Activated CD4-positive, alpha-beta T cell treated with anti-CD3 and anti-CD28 coated beads for 36 hours (primary cell): ENCODE measurements at regions not wholly inside any gene's neighbourhood (a gene's known extent, or its start where the extent isn't known, plus 50 kb on each side); places are given as distances from the start of the nearest gene placed in this dataset.

ENCODE experiments used
- ATAC-seq: fragments of 200-7000 bp; cut with Tn5 transposase; one replicate; pipeline ENCODE4 v1.10.0; 2021; ENCODE audit warnings: mild to moderate bottlenecking, moderate library complexity
- CTCF ChIA-PET: fragments of 350-600 bp; sonication (Branson Sonifier 250); formaldehyde crosslinking; loops from one replicate; lab custom pipeline; 2021; ENCODE audit warnings: antibody characterized with exemption; lab: Charles Lee
- POLR2A ChIA-PET: fragments of 350-600 bp; sonication (Branson Sonifier 250); formaldehyde crosslinking; loops from one replicate; lab custom pipeline; 2021; ENCODE audit warnings: antibody characterized with exemption, inconsistent platforms; lab: Charles Lee
- DNase-seq: peaks from one replicate; pipeline ENCODE4 v3.0.0-alpha.2; 2020
- H3K27ac Mint-ChIP-seq: one replicate; pipeline ENCODE4 v1.8.0; 2021; ENCODE audit warnings: mixed read lengths
- H3K27me3 Mint-ChIP-seq: one replicate; pipeline ENCODE4 v1.8.0; 2021; ENCODE audit warnings: mixed read lengths
- H3K36me3 Mint-ChIP-seq: one replicate; pipeline ENCODE4 v1.8.0; 2021; ENCODE audit warnings: low read depth, mixed read lengths
- H3K4me1 Mint-ChIP-seq: one replicate; pipeline ENCODE4 v1.8.0; 2021; ENCODE audit warnings: mixed read lengths
- H3K4me3 Mint-ChIP-seq: one replicate; pipeline ENCODE4 v1.8.0; 2021; ENCODE audit warnings: mild to moderate bottlenecking, moderate library complexity, mixed read lengths
- H3K9me3 Mint-ChIP-seq: one replicate; pipeline ENCODE4 v1.8.0; 2021; ENCODE audit warnings: low read depth, mixed read lengths
- intact Hi-C, 2 experiments: fragments of 100-400 bp; cut with DNase I in 1 of 2; cut with micrococcal nuclease in 1 of 2; formaldehyde crosslinking; loops; one replicate each; pipeline versions ENCODE4 v1.14.2 to v1.15.1; 2022 to 2024; cut with DNase I, micrococcal nuclease

DNA sequence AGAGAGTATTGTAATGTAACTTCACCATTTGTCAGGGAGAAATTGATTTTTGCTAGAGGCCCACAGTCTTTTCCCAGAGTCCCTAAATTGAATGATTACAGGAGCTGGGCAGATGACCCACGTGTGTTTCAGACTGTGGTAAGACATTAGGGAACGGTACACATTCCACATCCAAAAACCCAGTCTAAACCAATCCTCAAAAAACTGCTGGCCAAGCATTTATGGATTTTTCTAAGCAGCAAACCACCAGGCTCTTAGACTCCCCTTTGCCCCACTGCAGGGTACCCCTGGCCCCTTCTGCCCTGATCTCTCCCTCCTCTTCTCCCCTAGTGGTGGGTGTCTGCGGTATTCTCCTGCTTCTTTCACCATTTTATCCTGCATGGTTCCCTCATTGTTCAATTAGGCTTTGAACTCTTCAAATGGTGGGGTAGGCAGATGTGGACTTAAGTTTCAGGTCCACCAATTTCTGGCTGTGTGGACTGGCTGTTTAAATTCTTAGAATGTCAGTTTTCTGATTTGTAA lies 135.5 kb upstream of the SORCS3 start:
- no peak overlapping the region for H3K27ac Mint-ChIP-seq
- H3K9me3 Mint-ChIP-seq, result no peaks in the 10 kb centered on the region
- H3K4me1 Mint-ChIP-seq, result no peaks in the 10 kb centered on the region
- intact Hi-C loops, result no loop called here
- CTCF ChIA-PET, result no interaction called here
- peaks cover 12% of the 10 kb centered on the region for H3K27me3 Mint-ChIP-seq
- no peak overlapping the region for H3K4me3 Mint-ChIP-seq
- ATAC-seq (no peak), DNase-seq (no peak)
- H3K36me3 Mint-ChIP-seq, result no peaks in the 10 kb centered on the region
- POLR2A ChIA-PET, result no interaction called here

DNA sequence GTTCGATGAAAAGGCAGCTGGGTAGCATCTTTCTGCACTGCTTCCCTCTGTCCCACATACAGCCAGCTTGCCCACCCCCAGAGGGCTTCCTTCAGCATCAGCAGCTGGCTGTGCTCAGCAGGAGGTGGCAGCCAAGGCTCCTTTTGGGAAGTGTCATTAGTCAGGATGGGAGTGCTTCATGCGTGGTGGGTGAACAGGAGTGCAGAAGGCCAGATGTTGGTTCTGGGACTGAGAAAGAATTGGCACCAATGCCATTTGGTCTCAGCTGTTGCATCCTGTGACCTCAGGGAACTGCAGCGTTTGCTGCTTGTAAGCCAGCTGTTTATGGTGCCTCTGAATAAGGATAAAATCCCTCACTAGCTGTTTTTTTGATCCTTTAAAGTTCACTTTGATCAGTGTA lies 131.1 kb upstream of the SORCS3 start:
- H3K36me3 Mint-ChIP-seq, result no peaks in the 10 kb centered on the region

DNA sequence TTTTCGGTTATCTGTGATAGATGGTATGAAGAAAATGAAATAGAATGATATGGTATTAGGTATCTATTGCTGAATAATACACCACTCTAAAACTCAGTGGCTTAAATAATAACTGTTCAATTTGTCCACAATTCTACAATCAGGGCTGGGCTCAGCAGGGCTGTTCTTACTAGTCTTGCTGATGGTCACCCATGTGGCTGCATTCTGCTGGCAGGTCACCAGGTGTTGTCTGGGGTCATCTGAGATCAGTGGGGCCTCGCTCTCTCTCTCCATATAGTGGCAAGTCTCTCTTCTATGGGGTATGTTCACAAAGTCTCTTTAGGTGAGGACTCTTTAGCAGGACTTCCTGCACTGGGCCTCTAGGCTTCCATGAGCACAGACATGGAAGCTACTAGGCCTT lies 130.4 kb upstream of the SORCS3 start:
- DNase-seq (no peak), ATAC-seq (no peak)
- Mint-ChIP-seq H3K27ac (no peak overlapping the region), H3K4me1 (no peaks in the 10 kb centered on the region), H3K4me3 (no peak overlapping the region), H3K9me3 (no peaks in the 10 kb centered on the region), H3K36me3 (no peaks in the 10 kb centered on the region), H3K27me3 (peaks cover 20% of the 10 kb centered on the region)
- POLR2A ChIA-PET, result no interaction called here
- CTCF ChIA-PET, result no interaction called here
- intact Hi-C loops, result no loop called here

More for the DNA sequence above, 131.1 kb upstream of the SORCS3 start:
- ChIA-PET POLR2A (no interaction called here), CTCF (no interaction called here)
- Mint-ChIP-seq H3K27ac (no peak overlapping the region), H3K4me3 (no peak overlapping the region), H3K9me3 (no peaks in the 10 kb centered on the region), H3K27me3 (peaks cover 19% of the 10 kb centered on the region), H3K4me1 (no peaks in the 10 kb centered on the region)
- DNase-seq (no peak), ATAC-seq (no peak)
- intact Hi-C loops, result no loop called here

DNA sequence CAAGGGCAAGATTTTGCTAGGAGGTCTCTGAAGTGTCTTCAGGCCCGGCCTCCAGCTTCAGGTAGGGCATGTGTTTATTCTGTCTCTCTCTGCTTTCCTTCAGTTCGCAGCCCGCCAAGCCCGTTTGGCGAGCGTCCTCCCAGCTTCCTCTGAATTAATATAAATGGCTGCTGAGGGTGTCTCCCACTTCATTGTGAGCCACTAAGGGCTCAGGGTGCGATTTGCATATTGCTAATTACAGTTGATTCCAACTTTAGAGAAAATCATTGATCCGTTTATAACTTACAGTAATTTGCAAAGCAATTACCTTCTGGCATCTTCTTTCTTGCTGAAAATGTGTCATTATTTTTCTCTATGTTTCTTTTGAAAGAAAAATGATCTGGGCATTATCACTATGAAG lies 128.3 kb upstream of the SORCS3 start:
- H3K9me3 Mint-ChIP-seq, result no peaks in the 10 kb centered on the region
- no peak overlapping the region for H3K27ac Mint-ChIP-seq
- H3K27me3 Mint-ChIP-seq, result peaks cover 21% of the 10 kb centered on the region
- intact Hi-C loops, result no loop called here
- H3K4me3 Mint-ChIP-seq, result no peak overlapping the region
- no peaks in the 10 kb centered on the region for H3K36me3 Mint-ChIP-seq
- DNase-seq, result no peak
- no peaks in the 10 kb centered on the region for H3K4me1 Mint-ChIP-seq
- ATAC-seq, result no peak
- ChIA-PET POLR2A (no interaction called here), CTCF (no interaction called here)

DNA sequence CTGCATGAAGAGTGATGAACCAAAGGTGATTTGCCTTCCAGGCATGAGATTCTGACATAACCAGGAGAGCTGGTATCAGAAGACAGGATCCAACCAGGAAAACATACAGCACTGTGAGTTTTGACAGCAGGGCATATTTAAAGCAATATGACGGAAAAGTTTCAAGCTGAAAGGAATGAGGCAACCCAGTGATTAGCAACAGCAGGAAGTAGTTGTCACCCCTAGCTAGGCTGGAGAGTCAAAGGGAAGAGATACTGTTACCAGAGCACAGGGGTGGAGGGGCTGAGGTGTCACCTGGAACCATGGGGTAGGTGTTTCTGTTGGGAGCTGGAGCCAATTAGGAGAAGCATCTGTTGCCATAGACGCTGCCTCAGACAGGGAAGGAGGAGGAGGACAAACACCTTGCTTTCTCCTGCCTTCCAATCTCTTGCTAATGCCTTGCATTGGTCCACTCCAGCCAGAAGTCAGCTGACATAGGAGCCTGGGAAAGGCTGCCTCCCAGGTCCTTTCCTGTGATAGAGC lies 125.4 kb upstream of the SORCS3 start:
- intact Hi-C loops, result no loop called here
- POLR2A ChIA-PET, result no interaction called here
- Mint-ChIP-seq H3K27ac (no peak overlapping the region), H3K4me3 (no peak overlapping the region), H3K4me1 (no peaks in the 10 kb centered on the region), H3K9me3 (no peaks in the 10 kb centered on the region), H3K27me3 (peaks cover 16% of the 10 kb centered on the region), H3K36me3 (no peaks in the 10 kb centered on the region)
- ATAC-seq (no peak), DNase-seq (no peak)
- CTCF ChIA-PET, result no interaction called here

DNA sequence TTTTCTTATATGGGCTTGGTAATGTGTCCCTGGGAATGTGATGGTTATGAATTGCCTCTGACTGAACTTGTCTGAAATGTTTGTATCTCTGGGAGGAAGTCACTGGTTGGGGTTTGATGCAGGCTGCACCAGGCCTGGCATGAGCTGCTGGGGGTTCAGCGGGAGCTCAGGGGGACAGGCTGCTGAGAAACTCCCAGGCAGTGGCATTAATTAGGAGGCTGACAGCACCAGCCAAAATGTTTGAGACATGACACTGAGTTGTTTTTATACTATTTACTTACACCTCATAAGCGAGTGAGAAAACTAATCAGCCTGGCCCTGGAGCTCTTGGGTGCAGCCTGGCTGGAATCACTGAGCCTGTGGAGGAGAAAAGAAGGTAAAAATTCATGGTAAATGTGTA lies 124.1 kb upstream of the SORCS3 start:
- H3K4me3 Mint-ChIP-seq, result no peak overlapping the region
- no peak overlapping the region for H3K27ac Mint-ChIP-seq
- H3K4me1 Mint-ChIP-seq, result no peaks in the 10 kb centered on the region
- H3K36me3 Mint-ChIP-seq, result no peaks in the 10 kb centered on the region
- intact Hi-C loops, result no loop called here
- H3K27me3 Mint-ChIP-seq, result peaks cover 12% of the 10 kb centered on the region
- ChIA-PET POLR2A (no interaction called here), CTCF (interaction anchor here (0.6 kb wide), 1 partner anchor 86 kb away, joined by 6 read pairs; no protein-coding TSS in a partner anchor)
- DNase-seq (no peak), ATAC-seq (no peak)
- no peaks in the 10 kb centered on the region for H3K9me3 Mint-ChIP-seq

DNA sequence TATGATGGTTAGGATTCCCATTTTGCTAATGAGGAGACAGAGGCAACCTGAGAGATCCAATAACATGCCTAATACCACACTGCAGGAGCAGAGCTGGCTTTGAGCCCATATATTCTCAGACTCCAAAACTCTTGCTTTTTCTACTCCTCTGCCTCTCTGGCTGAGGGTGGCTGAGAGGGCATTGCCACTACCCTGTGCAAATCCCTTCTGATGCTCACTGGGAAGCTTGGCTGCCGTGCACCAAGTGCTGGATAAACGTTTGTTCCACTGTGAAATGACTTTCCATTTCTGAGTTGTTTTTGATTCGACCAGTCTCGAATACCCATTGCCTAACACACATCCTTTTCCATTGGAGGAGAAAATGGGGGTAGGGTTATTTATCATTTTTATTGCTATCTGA lies 123.1 kb upstream of the SORCS3 start:
- Mint-ChIP-seq H3K36me3 (no peaks in the 10 kb centered on the region), H3K4me1 (no peaks in the 10 kb centered on the region), H3K27ac (no peak overlapping the region), H3K4me3 (no peak overlapping the region), H3K9me3 (no peaks in the 10 kb centered on the region), H3K27me3 (peaks cover 14% of the 10 kb centered on the region)
- CTCF ChIA-PET, result no interaction called here
- DNase-seq, result no peak
- intact Hi-C loops, result no loop called here
- POLR2A ChIA-PET, result no interaction called here
- ATAC-seq, result no peak

DNA sequence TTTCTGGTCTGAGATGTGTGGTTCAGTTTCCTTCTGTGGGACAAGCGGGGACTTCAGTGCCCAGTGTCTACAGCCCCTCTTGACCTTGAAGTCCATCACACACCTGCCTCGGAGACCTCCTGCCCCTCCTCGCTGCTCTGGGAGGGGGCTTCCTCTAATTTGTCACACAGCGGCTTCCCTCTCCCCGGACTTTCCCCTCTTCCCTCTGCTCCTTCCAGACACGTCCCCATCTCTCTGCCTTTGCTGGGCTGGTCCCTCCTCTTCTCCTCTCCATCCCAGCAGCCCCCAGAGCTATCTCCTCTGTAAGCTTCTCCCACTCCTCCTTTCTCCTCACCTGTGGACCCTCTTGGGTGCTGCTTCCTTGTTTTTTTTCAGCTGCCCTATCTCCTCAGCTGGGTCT lies 122.2 kb upstream of the SORCS3 start:
- intact Hi-C loops, result no loop called here
- no peak overlapping the region for H3K4me3 Mint-ChIP-seq
- no peak overlapping the region for H3K27ac Mint-ChIP-seq
- ChIA-PET POLR2A (no interaction called here), CTCF (interaction anchor here (0.9 kb wide), 1 partner anchor 244 kb away, joined by 3 read pairs; no protein-coding TSS in a partner anchor)
- DNase-seq (no peak), ATAC-seq (no peak)
- peaks cover 13% of the 10 kb centered on the region for H3K27me3 Mint-ChIP-seq
- H3K4me1 Mint-ChIP-seq, result no peaks in the 10 kb centered on the region
- no peaks in the 10 kb centered on the region for H3K9me3 Mint-ChIP-seq
- no peaks in the 10 kb centered on the region for H3K36me3 Mint-ChIP-seq

DNA sequence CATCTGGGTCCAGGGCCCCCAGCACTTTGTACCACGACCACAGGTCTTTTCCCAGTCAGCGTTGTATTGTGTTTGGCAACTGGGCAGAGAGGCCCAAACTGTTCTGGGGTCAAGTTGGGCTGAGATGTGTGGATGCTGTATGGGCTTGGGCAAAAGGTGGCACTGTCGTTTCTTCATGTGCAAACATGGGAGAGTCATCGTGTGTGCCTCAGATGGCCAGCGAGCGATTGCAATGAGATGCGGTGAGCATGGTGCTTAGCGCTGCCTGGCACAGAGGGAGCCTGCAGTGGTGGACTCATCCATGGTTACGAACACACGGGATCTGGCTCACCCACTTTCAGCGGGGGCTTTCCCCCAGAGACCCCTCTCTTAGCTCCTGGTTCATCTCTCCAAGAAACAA lies 120.4 kb upstream of the SORCS3 start:
- DNase-seq, result no peak
- H3K36me3 Mint-ChIP-seq, result no peaks in the 10 kb centered on the region
- no peak for ATAC-seq
- H3K4me1 Mint-ChIP-seq, result no peaks in the 10 kb centered on the region
- no peaks in the 10 kb centered on the region for H3K9me3 Mint-ChIP-seq
- peaks cover 12% of the 10 kb centered on the region for H3K27me3 Mint-ChIP-seq
- ChIA-PET CTCF (no interaction called here), POLR2A (no interaction called here)
- no peak overlapping the region for H3K4me3 Mint-ChIP-seq
- H3K27ac Mint-ChIP-seq, result no peak overlapping the region
- intact Hi-C loops, result no loop called here

DNA sequence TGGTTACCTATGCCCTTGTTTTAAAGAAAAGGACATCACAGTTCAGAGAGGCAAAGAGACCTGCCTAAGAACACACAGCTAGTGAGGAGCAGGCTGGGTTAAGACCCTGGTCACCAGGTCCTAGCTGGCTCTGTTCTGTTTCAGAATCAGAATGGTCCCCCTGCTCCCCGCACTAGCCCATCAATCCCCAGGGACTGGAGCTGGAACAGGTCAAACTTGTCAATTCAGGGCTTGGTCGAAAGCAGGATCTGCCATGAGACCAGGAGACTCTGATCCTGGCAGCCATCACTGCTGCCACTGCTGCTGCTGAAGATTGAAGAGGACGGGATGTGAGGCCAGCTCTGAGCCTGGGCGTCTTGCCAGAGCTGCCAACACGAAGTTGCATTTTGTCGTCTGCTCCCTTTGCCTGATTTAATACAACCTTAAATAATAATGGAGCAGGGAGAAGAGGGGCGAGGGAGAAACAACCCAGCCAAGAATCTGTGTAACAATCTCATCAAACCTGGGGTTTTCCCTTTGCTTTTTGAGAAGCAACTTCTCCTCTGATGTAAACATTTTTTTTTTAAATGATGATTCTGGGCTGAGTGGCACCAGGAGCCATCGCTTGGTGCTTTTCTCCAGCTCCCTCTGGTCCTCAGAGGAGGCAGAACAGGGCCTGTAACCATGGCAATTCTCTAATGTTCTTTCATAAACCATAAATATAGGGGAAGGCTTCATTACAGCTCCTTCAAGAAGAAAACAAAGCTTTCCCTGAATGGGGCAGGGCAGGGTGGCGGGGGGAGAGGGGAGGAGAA lies 119.0 kb upstream of the SORCS3 start:
- H3K27me3 Mint-ChIP-seq, result peaks cover 6% of the 10 kb centered on the region
- H3K4me1 Mint-ChIP-seq, result no peaks in the 10 kb centered on the region
- no peaks in the 10 kb centered on the region for H3K36me3 Mint-ChIP-seq
- no peaks in the 10 kb centered on the region for H3K9me3 Mint-ChIP-seq
- POLR2A ChIA-PET, result no interaction called here
- DNase-seq (no peak), ATAC-seq (no peak)
- no peak overlapping the region for H3K27ac Mint-ChIP-seq
- intact Hi-C loops, result no loop called here
- no peak overlapping the region for H3K4me3 Mint-ChIP-seq
- CTCF ChIA-PET, result interaction anchor here (0.8 kb wide), 1 partner anchor 15 kb away, joined by 3 read pairs; no protein-coding TSS in a partner anchor

DNA sequence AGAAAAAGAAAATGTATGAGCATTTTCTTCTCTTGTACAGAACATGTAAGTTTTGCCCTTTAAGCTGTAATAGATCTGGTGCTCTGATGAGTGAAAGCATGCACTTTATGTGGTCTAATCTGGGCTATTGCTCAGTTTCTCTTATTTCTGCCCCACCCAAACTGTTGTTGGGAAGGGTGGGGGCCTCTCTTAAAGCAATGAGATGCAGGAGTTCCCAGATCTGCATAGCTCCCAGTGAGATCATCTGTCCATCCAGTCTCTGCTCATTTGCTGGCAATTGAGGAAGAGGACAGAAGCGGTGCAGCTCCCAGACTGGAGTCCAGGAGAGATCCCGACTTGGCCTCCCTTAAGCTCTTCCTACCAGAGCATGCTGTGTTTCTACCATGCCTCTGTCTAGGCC lies 114.9 kb upstream of the SORCS3 start:
- no peaks in the 10 kb centered on the region for H3K9me3 Mint-ChIP-seq
- no peak for ATAC-seq
- intact Hi-C loops, result no loop called here
- H3K4me3 Mint-ChIP-seq, result no peak overlapping the region
- peaks cover 6% of the 10 kb centered on the region for H3K27me3 Mint-ChIP-seq
- H3K4me1 Mint-ChIP-seq, result no peaks in the 10 kb centered on the region
- H3K36me3 Mint-ChIP-seq, result no peaks in the 10 kb centered on the region
- POLR2A ChIA-PET, result no interaction called here
- CTCF ChIA-PET, result interaction anchor here (0.5 kb wide), 1 partner anchor 637 kb away, joined by 3 read pairs; no protein-coding TSS in a partner anchor
- H3K27ac Mint-ChIP-seq, result no peak overlapping the region
- DNase-seq, result no peak

DNA sequence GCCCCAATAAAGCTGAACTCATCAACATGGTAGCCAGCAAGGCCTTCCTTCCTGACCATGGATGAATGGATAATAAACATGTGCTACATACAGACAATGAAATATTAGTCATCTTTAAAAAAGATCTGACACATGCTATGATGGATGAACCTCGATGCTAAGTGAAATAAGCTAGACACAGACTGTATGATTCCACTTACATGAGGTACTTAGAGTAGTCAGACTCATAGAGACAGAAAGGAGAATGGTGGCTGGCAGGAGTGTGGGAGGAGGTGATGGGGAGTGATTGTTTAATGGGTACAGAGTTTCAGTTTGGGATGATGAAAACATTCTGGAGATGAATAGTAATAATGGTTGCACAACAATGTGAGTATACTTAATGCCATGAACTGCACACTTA lies 114.1 kb upstream of the SORCS3 start:
- H3K4me3 Mint-ChIP-seq, result no peak overlapping the region
- ChIA-PET POLR2A (interaction anchor here (0.5 kb wide), 1 partner anchor 55 kb away, joined by 5 read pairs; no protein-coding TSS in a partner anchor), CTCF (interaction anchor here (1.4 kb wide), 1 partner anchor 235 kb away, joined by 4 read pairs; no protein-coding TSS in a partner anchor)
- peak; percentile 9 for DNase-seq
- H3K4me1 Mint-ChIP-seq, result no peaks in the 10 kb centered on the region
- ATAC-seq, result peak; percentile 42
- intact Hi-C loops, result no loop called here
- no peaks in the 10 kb centered on the region for H3K36me3 Mint-ChIP-seq
- no peak overlapping the region for H3K27ac Mint-ChIP-seq
- peaks cover 5% of the 10 kb centered on the region for H3K27me3 Mint-ChIP-seq
- no peaks in the 10 kb centered on the region for H3K9me3 Mint-ChIP-seq
